Effector memory CD8-positive, alpha-beta T cell (primary cell): ENCODE measurements at regions not wholly inside any gene's neighbourhood (a gene's known extent, or its start where the extent isn't known, plus 50 kb on each side); places are given as distances from the start of the nearest gene placed in this dataset.

ENCODE experiments used
- ATAC-seq: fragments of 150-1000 bp; cut with Tn5 transposase; replicated peaks from 2 replicates; pipeline ENCODE4 v1.10.0; 2021; ENCODE audit warnings: mild to moderate bottlenecking, moderate library complexity
- DNase-seq, 3 experiments: peaks; one replicate each; pipeline ENCODE4 v3.0.0; 2021
- H3K27ac Mint-ChIP-seq, 2 donors: one replicate each; pipeline ENCODE4 v1.8.0; 2022; ENCODE audit warnings: mild to moderate bottlenecking in 2 of 2, mixed read lengths in 2 of 2, moderate library complexity in 2 of 2
- H3K27me3 Mint-ChIP-seq, 2 donors: one replicate each; pipeline ENCODE4 v1.8.0; 2022; ENCODE audit warnings: mixed read lengths in 2 of 2
- H3K36me3 Mint-ChIP-seq: one replicate; pipeline ENCODE4 v1.8.0; 2022; ENCODE audit warnings: mild to moderate bottlenecking, moderate library complexity, mixed read lengths; ENCODE audit not compliant: insufficient read depth
- H3K4me1 Mint-ChIP-seq, 2 donors: one replicate each; pipeline ENCODE4 v1.8.0; 2022; ENCODE audit warnings: low read depth in 2 of 2, mixed read lengths in 2 of 2
- H3K4me3 Mint-ChIP-seq, 2 donors: one replicate each; pipeline ENCODE4 v1.8.0; 2022; ENCODE audit warnings: mild to moderate bottlenecking in 2 of 2, mixed read lengths in 2 of 2, moderate library complexity in 2 of 2
- H3K9me3 Mint-ChIP-seq, 2 donors: one replicate each; pipeline ENCODE4 v1.8.0; 2022; ENCODE audit warnings: mixed read lengths in 2 of 2

- no peak for ATAC-seq
- H3K27ac Mint-ChIP-seq, result no peak overlapping the region
- H3K4me1 Mint-ChIP-seq, result no peaks in the 10 kb centered on the region
- H3K27me3 Mint-ChIP-seq, result no peaks in the 10 kb centered on the region
- DNase-seq, result no peak
- no peaks in the 10 kb centered on the region for H3K36me3 Mint-ChIP-seq
- no peak overlapping the region for H3K4me3 Mint-ChIP-seq
- peaks cover 14% of the 10 kb centered on the region in 2 donors for H3K9me3 Mint-ChIP-seq
Observed at GRCh38 chr3:64885055-64885454, 197.3 kb upstream of the ADAMTS9 start.

- no peak for ATAC-seq
- Mint-ChIP-seq H3K27me3 (no peaks in the 10 kb centered on the region), H3K27ac (no peak overlapping the region), H3K9me3 (peaks cover 14 to 15% of the 10 kb centered on the region in 2 donors), H3K36me3 (no peaks in the 10 kb centered on the region), H3K4me1 (no peaks in the 10 kb centered on the region), H3K4me3 (no peak overlapping the region)
- DNase-seq, result no peak
Observed at GRCh38 chr3:64884536-64884935, 196.7 kb upstream of the ADAMTS9 start.

- Mint-ChIP-seq H3K36me3 (no peaks in the 10 kb centered on the region), H3K27me3 (no peaks in the 10 kb centered on the region), H3K4me1 (no peaks in the 10 kb centered on the region), H3K9me3 (peaks cover 13 to 14% of the 10 kb centered on the region in 2 donors), H3K27ac (no peak overlapping the region), H3K4me3 (no peak overlapping the region)
- no peak for ATAC-seq
- no peak for DNase-seq
Observed at GRCh38 chr3:64880916-64881315, 193.1 kb upstream of the ADAMTS9 start.

GRCh38 chr3:64878362-64878761, 190.6 kb upstream of the ADAMTS9 start:
- ATAC-seq (no peak), DNase-seq (no peak)
- no peaks in the 10 kb centered on the region for H3K4me1 Mint-ChIP-seq
- H3K4me3 Mint-ChIP-seq, result no peak overlapping the region
- peaks cover 9 to 11% of the 10 kb centered on the region in 2 donors for H3K9me3 Mint-ChIP-seq
- no peaks in the 10 kb centered on the region for H3K36me3 Mint-ChIP-seq
- H3K27me3 Mint-ChIP-seq, result no peaks in the 10 kb centered on the region
- H3K27ac Mint-ChIP-seq, result no peak overlapping the region

- ATAC-seq (no peak), DNase-seq (no peak)
- no peaks in the 10 kb centered on the region for H3K4me1 Mint-ChIP-seq
- H3K36me3 Mint-ChIP-seq, result no peaks in the 10 kb centered on the region
- H3K27me3 Mint-ChIP-seq, result no peaks in the 10 kb centered on the region
- H3K9me3 Mint-ChIP-seq, result peaks cover 2 to 5% of the 10 kb centered on the region in 2 donors
- no peak overlapping the region for H3K27ac Mint-ChIP-seq
- no peak overlapping the region for H3K4me3 Mint-ChIP-seq
Observed at GRCh38 chr3:64873400-64873799, 185.6 kb upstream of the ADAMTS9 start.

GRCh38 chr3:64872345-64872744, 184.5 kb upstream of the ADAMTS9 start:
- Mint-ChIP-seq H3K27ac (no peak overlapping the region), H3K27me3 (no peaks in the 10 kb centered on the region), H3K4me3 (no peak overlapping the region), H3K4me1 (no peaks in the 10 kb centered on the region), H3K9me3 (peaks cover 2 to 5% of the 10 kb centered on the region in 2 donors), H3K36me3 (no peaks in the 10 kb centered on the region)
- DNase-seq (no peak), ATAC-seq (no peak)

- Mint-ChIP-seq H3K9me3 (peaks cover 2 to 5% of the 10 kb centered on the region in 2 donors), H3K4me3 (no peak overlapping the region), H3K4me1 (no peaks in the 10 kb centered on the region), H3K36me3 (no peaks in the 10 kb centered on the region), H3K27me3 (no peaks in the 10 kb centered on the region), H3K27ac (no peak overlapping the region)
- DNase-seq (no peak), ATAC-seq (no peak)
Observed at GRCh38 chr3:64871834-64872249, 184.0 kb upstream of the ADAMTS9 start.

GRCh38 chr3:64870876-64871646, 183.3 kb upstream of the ADAMTS9 start:
- no peak overlapping the region for H3K27ac Mint-ChIP-seq
- H3K4me3 Mint-ChIP-seq, result no peak overlapping the region
- no peaks in the 10 kb centered on the region for H3K4me1 Mint-ChIP-seq
- H3K27me3 Mint-ChIP-seq, result no peaks in the 10 kb centered on the region
- H3K9me3 Mint-ChIP-seq, result peaks cover 2 to 5% of the 10 kb centered on the region in 2 donors
- ATAC-seq (no peak), DNase-seq (no peak)
- no peaks in the 10 kb centered on the region for H3K36me3 Mint-ChIP-seq

GRCh38 chr3:64867224-64867623, 179.4 kb upstream of the ADAMTS9 start:
- Mint-ChIP-seq H3K4me1 (no peaks in the 10 kb centered on the region), H3K27me3 (no peaks in the 10 kb centered on the region), H3K9me3 (no peaks in the 10 kb centered on the region), H3K4me3 (no peak overlapping the region), H3K36me3 (no peaks in the 10 kb centered on the region), H3K27ac (no peak overlapping the region)
- ATAC-seq (no peak), DNase-seq (no peak)

- Mint-ChIP-seq H3K9me3 (peaks cover 3 to 7% of the 10 kb centered on the region in 2 donors), H3K4me3 (no peak overlapping the region), H3K27ac (no peak overlapping the region), H3K4me1 (no peaks in the 10 kb centered on the region), H3K36me3 (no peaks in the 10 kb centered on the region), H3K27me3 (no peaks in the 10 kb centered on the region)
- ATAC-seq (no peak), DNase-seq (no peak)
Observed at GRCh38 chr3:64865839-64866570, 178.2 kb upstream of the ADAMTS9 start.

GRCh38 chr3:64863226-64864212, 175.7 kb upstream of the ADAMTS9 start:
- H3K27ac Mint-ChIP-seq, result no peak overlapping the region
- H3K9me3 Mint-ChIP-seq, result peaks cover 7 to 8% of the 10 kb centered on the region in 2 donors
- no peaks in the 10 kb centered on the region for H3K4me1 Mint-ChIP-seq
- no peaks in the 10 kb centered on the region for H3K36me3 Mint-ChIP-seq
- no peak overlapping the region for H3K4me3 Mint-ChIP-seq
- DNase-seq (no peak), ATAC-seq (no peak)
- H3K27me3 Mint-ChIP-seq, result no peaks in the 10 kb centered on the region

- Mint-ChIP-seq H3K9me3 (peaks cover 7 to 10% of the 10 kb centered on the region in 2 donors), H3K27ac (no peak overlapping the region), H3K27me3 (no peaks in the 10 kb centered on the region), H3K4me3 (no peak overlapping the region), H3K4me1 (no peaks in the 10 kb centered on the region), H3K36me3 (no peaks in the 10 kb centered on the region)
- ATAC-seq (no peak), DNase-seq (no peak)
Observed at GRCh38 chr3:64861684-64862083, 173.9 kb upstream of the ADAMTS9 start.

GRCh38 chr3:64860536-64860870, 172.7 kb upstream of the ADAMTS9 start:
- H3K27ac Mint-ChIP-seq, result no peak overlapping the region
- DNase-seq (no peak), ATAC-seq (no peak)
- H3K4me3 Mint-ChIP-seq, result no peak overlapping the region
- H3K36me3 Mint-ChIP-seq, result no peaks in the 10 kb centered on the region
- H3K9me3 Mint-ChIP-seq, result peaks cover 7 to 11% of the 10 kb centered on the region in 2 donors
- no peaks in the 10 kb centered on the region for H3K27me3 Mint-ChIP-seq
- no peaks in the 10 kb centered on the region for H3K4me1 Mint-ChIP-seq
